Psoas muscle (tissue), 7 donors: ENCODE measurements at regions not wholly inside any gene's neighbourhood (a gene's known extent, or its start where the extent isn't known, plus 50 kb on each side); places are given as distances from the start of the nearest gene placed in this dataset.
A peak's percentile ranks its signal among the peaks of the same experiment; 100 is the strongest.

ENCODE experiments used
- ATAC-seq, 4 donors: fragments of 200-7000 bp; cut with Tn5 transposase; one replicate each; pipeline ENCODE4 v1.9.1; 2020; ENCODE audit warnings: moderate library complexity in 3 of 4, mild to moderate bottlenecking in 2 of 4
- DNase-seq, 2 donors: peaks; one replicate each; pipeline ENCODE4 v3.0.0-alpha.2; 2020
- H3K27ac ChIP-seq: fragments of 200-600 bp; one replicate; pipeline ENCODE4 v1.8.0; 2022
- H3K27me3 ChIP-seq, 3 donors: fragments of 200-600 bp in 1 of 3; one replicate each; pipeline versions ENCODE4 v1.6.1 to v1.8.0; 2013 to 2022; ENCODE audit warnings: low read length in 2 of 3, mild to moderate bottlenecking in 2 of 3, moderate library complexity in 1 of 3; ENCODE audit not compliant: insufficient read depth in 3 of 3
- H3K36me3 ChIP-seq, 2 donors: fragments of 200-600 bp in 1 of 2; one replicate each; pipeline versions ENCODE4 v1.6.1 to v1.8.0; 2013 to 2022; ENCODE audit warnings: low read depth in 1 of 2, mild to moderate bottlenecking in 1 of 2, moderate library complexity in 1 of 2; ENCODE audit not compliant: insufficient read depth in 1 of 2
- H3K4me1 ChIP-seq: fragments of 200-600 bp; one replicate; pipeline ENCODE4 v1.8.0; 2022
- H3K4me3 ChIP-seq: fragments of 200-600 bp; one replicate; pipeline ENCODE4 v1.8.0; 2022; ENCODE audit warnings: mild to moderate bottlenecking
- H3K9me3 ChIP-seq: fragments of 200-600 bp; one replicate; pipeline ENCODE4 v1.8.0; 2022
- CTCF ChIP-seq: fragments of 200-600 bp; IDR thresholded peaks from one replicate; pipeline ENCODE4 v1.8.0; 2022; ENCODE audit warnings: antibody characterized with exemption
- WGBS, 3 donors: extraction: QIAGEN DNeasy Blood & Tissue Kit; methylation state at CpG; one replicate each; pipeline versions ENCODE4 v1.1.6 to v1.1.7; 2013; 5-methylcytosine and 5-hydroxymethylcytosine counted together
- intact Hi-C, 2 donors: fragments of 100-400 bp; cut with DNase I; formaldehyde crosslinking; loops; one replicate each; pipeline versions ENCODE4 v1.11.0 to v1.14.2; 2022
- donor health status: healthy with polysubstance abuse.
- donor health status: DM: no; HTN: no; CAD: no; lungs with moderate emphysema.
- donor health status: Bipolar disorder and iron deficiency.
- donor health status: healthy.
- donor health status: DM: yes; HTN: yes; CAD: no.
- donor health status: DM: no; HTN: no; CAD: no.
- donor health status: DM: yes; HTN: yes; CAD: no.

DNA sequence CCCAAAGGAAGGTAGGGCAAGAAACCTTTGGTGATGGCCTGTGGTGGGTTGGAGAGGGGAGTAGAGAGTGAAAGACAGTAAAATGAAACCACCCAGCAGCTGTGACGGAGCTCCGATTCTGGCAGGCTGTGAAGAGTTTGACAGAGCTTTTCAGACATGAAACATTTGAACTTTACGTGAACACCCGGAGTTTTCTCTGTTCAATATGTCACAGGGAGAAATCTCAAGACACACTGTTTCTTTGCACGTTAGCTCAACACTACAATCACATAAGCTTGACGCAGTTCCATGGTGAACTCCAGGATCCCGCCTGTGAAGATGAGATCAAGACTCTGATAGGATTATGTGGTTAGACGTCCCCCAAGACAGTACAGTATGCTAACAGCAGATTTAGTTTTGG is 79.6 kb upstream of the CDH11 start:
- WGBS, 3 donors, result 26 to 37% (median 33%) methylated on average over 8 of the region's 8 CpGs
- no peak overlapping the region for H3K27ac ChIP-seq
- H3K9me3 ChIP-seq, result no peaks in the 10 kb centered on the region
- ATAC-seq (no peak), DNase-seq (no peak)
- no peaks in the 10 kb centered on the region for H3K4me1 ChIP-seq
- H3K36me3 ChIP-seq, result no peaks in the 10 kb centered on the region
- H3K4me3 ChIP-seq, result no peak overlapping the region
- intact Hi-C loops, result no loop called here
- H3K27me3 ChIP-seq, result no peaks in the 10 kb centered on the region
- TF ChIP-seq CTCF, result no peak

DNA sequence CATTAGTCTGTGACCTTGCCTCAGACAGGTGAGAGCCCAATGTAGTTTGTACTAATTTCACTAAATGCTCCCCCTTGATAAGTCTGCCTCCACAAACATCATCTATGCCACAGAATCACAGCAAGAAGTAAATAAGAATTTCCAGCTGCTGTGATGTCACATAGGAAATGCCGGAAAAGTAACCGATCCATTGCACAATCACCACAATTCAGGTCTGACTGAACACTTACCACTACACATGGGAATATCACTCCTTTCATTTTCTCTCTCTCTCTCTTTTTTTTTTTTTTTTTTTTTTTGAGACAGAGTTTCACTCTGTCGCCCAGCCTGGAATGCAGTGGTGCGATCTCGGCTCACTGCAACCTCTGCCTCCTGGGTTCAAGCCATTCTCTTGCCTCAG is 79.0 kb upstream of the CDH11 start:
- no peaks in the 10 kb centered on the region for H3K36me3 ChIP-seq
- no peak overlapping the region for H3K4me3 ChIP-seq
- H3K27me3 ChIP-seq, result no peaks in the 10 kb centered on the region
- intact Hi-C loops, result no loop called here
- DNase-seq, result no peak
- no peak overlapping the region for H3K27ac ChIP-seq
- 72 to 82% (median 79%) methylated on average over 5 of the region's 5 CpGs for WGBS, 3 donors
- H3K4me1 ChIP-seq, result no peaks in the 10 kb centered on the region
- ATAC-seq, result peak in 3 of 4 donors; percentile 19 to 60 (median 30)
- TF ChIP-seq CTCF, result no peak
- H3K9me3 ChIP-seq, result no peaks in the 10 kb centered on the region

DNA sequence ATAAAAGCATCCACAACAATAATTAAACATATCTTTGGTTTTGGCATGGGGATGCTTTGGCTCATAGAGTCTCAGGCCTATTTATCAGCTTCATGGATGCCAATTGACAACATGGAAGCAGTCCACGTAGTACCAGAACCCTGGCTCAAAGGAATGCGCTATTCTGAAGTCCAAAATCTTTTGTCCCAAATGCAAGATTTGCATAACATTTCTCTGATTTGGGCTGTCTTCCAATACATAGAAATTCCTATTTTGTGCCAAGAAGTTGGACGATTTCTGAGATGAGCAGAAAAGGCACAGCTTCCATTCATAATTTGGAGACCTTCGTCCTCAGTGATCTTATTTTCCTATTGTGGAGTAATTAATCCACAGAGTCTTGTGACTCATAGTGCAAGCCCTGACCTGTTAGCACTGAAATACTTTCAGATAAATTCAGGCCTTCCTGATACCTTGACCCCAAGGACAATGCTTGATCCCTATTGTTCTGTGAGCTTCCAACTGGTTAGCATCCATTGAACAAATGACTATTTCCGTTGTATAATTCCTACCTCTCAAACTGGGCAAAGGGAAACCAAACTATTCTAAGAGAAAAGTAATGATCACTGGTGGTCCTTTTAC is 78.4 kb upstream of the CDH11 start:
- intact Hi-C loops, result no loop called here
- Histone ChIP-seq H3K27me3 (no peaks in the 10 kb centered on the region), H3K27ac (no peak overlapping the region), H3K4me1 (no peaks in the 10 kb centered on the region), H3K4me3 (no peak overlapping the region), H3K9me3 (no peaks in the 10 kb centered on the region), H3K36me3 (no peaks in the 10 kb centered on the region)
- no peak for ATAC-seq
- TF ChIP-seq CTCF, result no peak
- no peak for DNase-seq
- 61 to 68% (median 65%) methylated on average over 5 of the region's 5 CpGs for WGBS, 3 donors

DNA sequence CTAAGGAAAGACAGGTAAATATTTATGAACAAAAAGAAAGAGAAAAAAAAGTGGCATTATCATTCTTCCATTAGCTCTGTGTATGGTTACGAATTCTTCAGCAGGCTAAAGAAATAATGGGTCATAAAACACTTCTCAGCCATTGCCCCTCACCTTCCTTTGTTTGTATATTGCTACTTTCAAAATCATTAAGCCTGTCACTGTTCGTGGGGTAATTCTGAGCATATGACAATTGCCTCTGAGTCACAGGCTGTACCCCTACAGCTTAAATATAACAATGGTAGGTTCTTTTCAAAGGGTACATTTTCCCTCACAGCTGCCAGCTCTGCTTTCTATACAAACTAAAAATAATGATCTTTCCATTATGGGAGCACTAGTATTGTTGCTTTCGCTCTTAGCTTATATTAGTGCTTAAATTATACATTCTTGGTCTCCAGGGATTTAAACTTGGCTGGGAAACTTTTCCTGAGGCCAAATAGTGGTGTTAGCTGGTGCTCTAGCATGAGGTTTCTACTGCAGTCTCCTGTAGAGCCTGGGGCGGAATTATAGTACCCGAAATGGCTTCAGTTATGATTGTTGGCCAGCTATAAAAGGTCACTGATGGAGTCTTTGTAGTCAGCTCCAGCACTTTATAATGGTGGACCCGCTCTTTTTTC is 74.7 kb upstream of the CDH11 start:
- TF ChIP-seq CTCF, result no peak
- Histone ChIP-seq H3K9me3 (no peaks in the 10 kb centered on the region), H3K4me3 (no peak overlapping the region), H3K4me1 (no peaks in the 10 kb centered on the region), H3K27ac (no peak overlapping the region), H3K27me3 (no peaks in the 10 kb centered on the region), H3K36me3 (no peaks in the 10 kb centered on the region)
- intact Hi-C loops, result no loop called here
- DNase-seq (no peak), ATAC-seq (no peak)
- WGBS, 3 donors, result 64 to 66% (median 64%) methylated on average over 6 of the region's 6 CpGs

DNA sequence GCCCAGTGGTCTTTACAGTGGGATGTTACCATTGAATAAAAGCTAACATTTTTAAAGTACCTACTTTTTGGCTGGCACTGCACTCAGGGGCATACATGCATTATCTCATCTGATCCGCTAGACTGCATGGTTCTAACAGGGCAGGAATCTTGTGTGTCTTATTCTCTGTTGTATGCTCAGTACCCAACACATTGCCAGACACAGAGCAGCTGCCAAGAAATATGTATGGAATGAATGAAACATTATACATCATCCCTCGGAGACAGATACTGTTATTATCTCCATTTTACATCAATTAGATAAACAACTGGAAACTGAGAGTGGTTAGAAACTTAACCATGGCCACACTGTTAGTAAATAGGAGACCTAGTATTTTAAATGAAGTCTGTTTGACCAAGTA is 74.1 kb upstream of the CDH11 start:
- no peak for ATAC-seq

More for the DNA sequence above, 74.1 kb upstream of the CDH11 start:
- 26 to 52% (median 44%) methylated on average over 2 of the region's 2 CpGs for WGBS, 3 donors
- Histone ChIP-seq H3K4me1 (no peaks in the 10 kb centered on the region), H3K36me3 (no peaks in the 10 kb centered on the region), H3K4me3 (no peak overlapping the region), H3K9me3 (no peaks in the 10 kb centered on the region), H3K27me3 (no peaks in the 10 kb centered on the region), H3K27ac (no peak overlapping the region)
- DNase-seq, result no peak
- no peak for TF ChIP-seq CTCF
- intact Hi-C loops, result no loop called here
